ENCODE measurements at regions not wholly inside any gene's neighbourhood (a gene's known extent, or its start where the extent isn't known, plus 50 kb on each side); places are given as distances from the start of the nearest gene placed in this dataset.

DNA sequence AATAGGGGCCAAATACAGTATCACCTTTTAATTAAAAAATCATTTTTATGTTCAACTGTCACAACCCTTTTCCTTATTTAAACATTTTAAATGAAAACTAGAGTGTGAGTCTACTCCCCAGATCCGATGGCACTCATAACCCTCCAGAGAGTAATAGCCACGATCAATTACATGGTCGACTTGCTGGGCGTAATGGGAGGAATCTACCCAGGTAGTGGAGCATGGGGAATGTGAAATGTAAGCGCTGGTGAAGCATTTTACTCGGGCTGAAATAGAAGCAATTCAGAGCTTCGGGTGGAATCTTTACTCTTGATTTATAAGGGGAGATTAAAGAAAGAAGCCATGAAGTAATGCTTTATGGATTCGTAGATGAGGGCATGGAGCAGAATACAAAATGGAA, 321.9 kb downstream of the ACTR3B start:
- TF ChIP-seq TCF12 (IDR thresholded peaks at IDR 0.05; ENCODE audit: low read depth): no peak
- TF ChIP-seq RAD21 (IDR thresholded peaks at IDR 0.05; ENCODE audit: low read depth): no peak
- TF ChIP-seq EP300 (IDR thresholded peaks at IDR 0.05; ENCODE audit: borderline replicate concordance): no peak
- TF ChIP-seq CREB1 (IDR thresholded peaks at IDR 0.05; ENCODE audit: low read depth): no peak
- TF ChIP-seq, protein P1, sequence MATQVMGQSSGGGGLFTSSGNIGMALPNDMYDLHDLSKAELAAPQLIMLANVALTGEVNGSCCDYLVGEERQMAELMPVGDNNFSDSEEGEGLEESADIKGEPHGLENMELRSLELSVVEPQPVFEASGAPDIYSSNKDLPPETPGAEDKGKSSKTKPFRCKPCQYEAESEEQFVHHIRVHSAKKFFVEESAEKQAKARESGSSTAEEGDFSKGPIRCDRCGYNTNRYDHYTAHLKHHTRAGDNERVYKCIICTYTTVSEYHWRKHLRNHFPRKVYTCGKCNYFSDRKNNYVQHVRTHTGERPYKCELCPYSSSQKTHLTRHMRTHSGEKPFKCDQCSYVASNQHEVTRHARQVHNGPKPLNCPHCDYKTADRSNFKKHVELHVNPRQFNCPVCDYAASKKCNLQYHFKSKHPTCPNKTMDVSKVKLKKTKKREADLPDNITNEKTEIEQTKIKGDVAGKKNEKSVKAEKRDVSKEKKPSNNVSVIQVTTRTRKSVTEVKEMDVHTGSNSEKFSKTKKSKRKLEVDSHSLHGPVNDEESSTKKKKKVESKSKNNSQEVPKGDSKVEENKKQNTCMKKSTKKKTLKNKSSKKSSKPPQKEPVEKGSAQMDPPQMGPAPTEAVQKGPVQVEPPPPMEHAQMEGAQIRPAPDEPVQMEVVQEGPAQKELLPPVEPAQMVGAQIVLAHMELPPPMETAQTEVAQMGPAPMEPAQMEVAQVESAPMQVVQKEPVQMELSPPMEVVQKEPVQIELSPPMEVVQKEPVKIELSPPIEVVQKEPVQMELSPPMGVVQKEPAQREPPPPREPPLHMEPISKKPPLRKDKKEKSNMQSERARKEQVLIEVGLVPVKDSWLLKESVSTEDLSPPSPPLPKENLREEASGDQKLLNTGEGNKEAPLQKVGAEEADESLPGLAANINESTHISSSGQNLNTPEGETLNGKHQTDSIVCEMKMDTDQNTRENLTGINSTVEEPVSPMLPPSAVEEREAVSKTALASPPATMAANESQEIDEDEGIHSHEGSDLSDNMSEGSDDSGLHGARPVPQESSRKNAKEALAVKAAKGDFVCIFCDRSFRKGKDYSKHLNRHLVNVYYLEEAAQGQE (IDR thresholded peaks at IDR 0.05; ENCODE audit: low read depth): no peak
- no peak for TF ChIP-seq FOXM1 (IDR thresholded peaks at IDR 0.05; ENCODE audit: borderline replicate concordance, low read depth)
- TF ChIP-seq, protein P2, sequence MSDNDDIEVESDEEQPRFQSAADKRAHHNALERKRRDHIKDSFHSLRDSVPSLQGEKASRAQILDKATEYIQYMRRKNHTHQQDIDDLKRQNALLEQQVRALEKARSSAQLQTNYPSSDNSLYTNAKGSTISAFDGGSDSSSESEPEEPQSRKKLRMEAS (IDR thresholded peaks at IDR 0.05): no peak
- TF ChIP-seq TEAD4 (IDR thresholded peaks at IDR 0.05): no peak
- no peak for TF ChIP-seq ZBTB7A (IDR thresholded peaks at IDR 0.05; ENCODE audit: low read depth)
- TF ChIP-seq CEBPB (IDR thresholded peaks at IDR 0.05): no peak
- TF ChIP-seq NFIC (IDR thresholded peaks at IDR 0.05): no peak
- no peak for TF ChIP-seq USF1 (IDR thresholded peaks at IDR 0.05)
- TF ChIP-seq YY1 (IDR thresholded peaks at IDR 0.05; ENCODE audit: low read depth): no peak
- TF ChIP-seq EGR1 (IDR thresholded peaks at IDR 0.05): no peak
- no peak for TF ChIP-seq TAF1 (IDR thresholded peaks at IDR 0.05; ENCODE audit: low read depth)

- TF ChIP-seq EP300 (IDR thresholded peaks at IDR 0.05; ENCODE audit: borderline replicate concordance): no peak
- TF ChIP-seq ZBTB7A (IDR thresholded peaks at IDR 0.05; ENCODE audit: low read depth): no peak
- no peak for TF ChIP-seq USF1 (IDR thresholded peaks at IDR 0.05)
- TF ChIP-seq NFIC (IDR thresholded peaks at IDR 0.05): no peak
- TF ChIP-seq YY1 (IDR thresholded peaks at IDR 0.05; ENCODE audit: low read depth): no peak
- no peak for TF ChIP-seq FOXM1 (IDR thresholded peaks at IDR 0.05; ENCODE audit: borderline replicate concordance, low read depth)
- no peak for TF ChIP-seq TCF12 (IDR thresholded peaks at IDR 0.05; ENCODE audit: low read depth)
- no peak for TF ChIP-seq TAF1 (IDR thresholded peaks at IDR 0.05; ENCODE audit: low read depth)
- no peak for TF ChIP-seq CREB1 (IDR thresholded peaks at IDR 0.05; ENCODE audit: low read depth)
- TF ChIP-seq, protein P1 (IDR thresholded peaks at IDR 0.05; ENCODE audit: low read depth): no peak
- no peak for TF ChIP-seq CEBPB (IDR thresholded peaks at IDR 0.05)
- TF ChIP-seq RAD21 (IDR thresholded peaks at IDR 0.05; ENCODE audit: low read depth): no peak
- TF ChIP-seq TEAD4 (IDR thresholded peaks at IDR 0.05): no peak
- TF ChIP-seq EGR1 (IDR thresholded peaks at IDR 0.05): no peak
- TF ChIP-seq, protein P2 (IDR thresholded peaks at IDR 0.05): no peak
Measured at GRCh38 chr7:153084278-153084677, 324.7 kb downstream of the ACTR3B start.

- TF ChIP-seq NFIC (IDR thresholded peaks at IDR 0.05): peak; percentile 37
- TF ChIP-seq ZBTB7A (IDR thresholded peaks at IDR 0.05; ENCODE audit: low read depth): no peak
Measured at GRCh38 chr7:153087498-153087897, 327.9 kb downstream of the ACTR3B start.

- TF ChIP-seq EP300 (IDR thresholded peaks at IDR 0.05; ENCODE audit: borderline replicate concordance): no peak
- TF ChIP-seq FOXM1 (IDR thresholded peaks at IDR 0.05; ENCODE audit: borderline replicate concordance, low read depth): no peak
- no peak for TF ChIP-seq CREB1 (IDR thresholded peaks at IDR 0.05; ENCODE audit: low read depth)
- TF ChIP-seq TEAD4 (IDR thresholded peaks at IDR 0.05): no peak
- TF ChIP-seq, protein P1 (IDR thresholded peaks at IDR 0.05; ENCODE audit: low read depth): no peak
- TF ChIP-seq CEBPB (IDR thresholded peaks at IDR 0.05): no peak
- TF ChIP-seq ZBTB7A (IDR thresholded peaks at IDR 0.05; ENCODE audit: low read depth): no peak
- no peak for TF ChIP-seq YY1 (IDR thresholded peaks at IDR 0.05; ENCODE audit: low read depth)
- no peak for TF ChIP-seq RAD21 (IDR thresholded peaks at IDR 0.05; ENCODE audit: low read depth)
- TF ChIP-seq NFIC (IDR thresholded peaks at IDR 0.05): no peak
- no peak for TF ChIP-seq USF1 (IDR thresholded peaks at IDR 0.05)
- TF ChIP-seq EGR1 (IDR thresholded peaks at IDR 0.05): no peak
- TF ChIP-seq, protein P2 (IDR thresholded peaks at IDR 0.05): no peak
Measured at GRCh38 chr7:153088601-153089000, 329.0 kb downstream of the ACTR3B start.
